ENCODE measurements at regions not wholly inside any gene's neighbourhood (a gene's known extent, or its start where the extent isn't known, plus 50 kb on each side); places are given as distances from the start of the nearest gene placed in this dataset.

GRCh38 chr17:83179374-83179773 lies 100.0 kb downstream of the METRNL start:
- RAD21 ChIA-PET (ENCODE audit: unreplicated experiment), result no interaction called here
- H4K20me1 ChIP-seq (ENCODE audit: control insufficient read depth, insufficient read depth), result no peaks in the 10 kb centered on the region
- ATAC-seq, result no peak
- FAIRE-seq, result no peak
- BruUV-seq (replicated peaks), result no TSS peak
- TF ChIP-seq EZH2 (IDR thresholded peaks at IDR 0.05; ENCODE audit: borderline replicate concordance, control insufficient read depth, low read depth, low read length) (no peak), ZNF384 (IDR thresholded peaks at IDR 0.05; ENCODE audit: borderline replicate concordance, low read depth, low read length) (no peak)
- H3K4me1 ChIP-seq (ENCODE audit: control insufficient read depth, insufficient read depth, low read length), result peaks cover 18% of the 10 kb centered on the region
- H3K79me2 ChIP-seq (ENCODE audit: control insufficient read depth, insufficient read depth, low read length), result no peaks in the 10 kb centered on the region
- H3K9me3 ChIP-seq (replicated peaks; ENCODE audit: control insufficient read depth, insufficient read depth, low read length), result no peaks in the 10 kb centered on the region
- no peak for DNase-seq (ENCODE audit: low read depth, low spot score)
- SMC1A ChIA-PET (ENCODE audit: uncharacterized antibody, unreplicated experiment), result no interaction called here
- no peaks in the 10 kb centered on the region for H3K27me3 ChIP-seq (replicated peaks in 1 of 2; ENCODE audit: control insufficient read depth in 2 of 2, insufficient read depth in 2 of 2, low read length in 1 of 2)
- H2AFZ ChIP-seq (ENCODE audit: control insufficient read depth, low read depth, low read length), result no peak overlapping the region
- no peak overlapping the region for H3K27ac ChIP-seq (ENCODE audit: control insufficient read depth, insufficient read depth)
- H3K4me2 ChIP-seq (ENCODE audit: control insufficient read depth, insufficient read depth), result no peak overlapping the region
- intact Hi-C loops (cut with micrococcal nuclease; ENCODE audit: unreplicated experiment), result no loop called here
- POLR2A ChIA-PET, result no interaction called here
- H3K36me3 ChIP-seq (ENCODE audit: control insufficient read depth in 2 of 2, insufficient read depth in 2 of 2, low read length in 1 of 2), result no peaks in the 10 kb centered on the region
- CTCF ChIA-PET, result interaction anchor here (1.3 to 2.1 kb wide), 2 partner anchors 9 to 12 kb away, joined by 4 read pairs; no protein-coding TSS in a partner anchor
- in situ Hi-C loops (cut with MboI), result no loop called here
- H3K4me3 ChIP-seq, result no peak overlapping the region
- 64% methylated on average over 12 of the region's 12 CpGs for WGBS (ENCODE audit: insufficient coverage, insufficient replicate concordance, low lambda C conversion rate, missing lambda C conversion rate)
- H3K9ac ChIP-seq (ENCODE audit: control insufficient read depth, insufficient read depth, low read length), result no peak overlapping the region

DNA sequence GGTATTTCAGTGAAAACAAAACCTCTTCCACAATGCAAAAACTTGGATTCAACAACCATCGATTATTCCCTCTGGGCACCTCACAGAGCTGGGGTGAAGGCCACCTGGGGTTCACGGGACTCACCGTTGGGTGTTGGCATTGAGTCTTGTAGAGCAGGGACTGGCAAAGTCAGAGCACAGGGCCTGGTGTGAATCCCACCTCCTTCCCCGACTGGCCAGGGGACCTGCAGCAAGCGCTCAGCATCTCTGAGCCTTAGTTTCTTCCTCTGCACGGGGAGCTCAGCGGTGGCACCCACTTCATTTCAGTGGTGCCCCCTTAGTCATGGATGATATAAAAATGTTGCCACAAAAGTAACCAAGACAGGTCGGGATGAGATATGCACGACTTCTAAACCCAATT lies 100.4 kb downstream of the METRNL start:
- in situ Hi-C loops (cut with MboI), result no loop called here
- Histone ChIP-seq H3K27ac (ENCODE audit: control insufficient read depth, insufficient read depth) (no peak overlapping the region), H3K79me2 (ENCODE audit: control insufficient read depth, insufficient read depth, low read length) (no peaks in the 10 kb centered on the region), H3K4me3 (no peak overlapping the region), H3K4me2 (ENCODE audit: control insufficient read depth, insufficient read depth) (no peak overlapping the region), H3K27me3 (replicated peaks in 1 of 2; ENCODE audit: control insufficient read depth in 2 of 2, insufficient read depth in 2 of 2, low read length in 1 of 2) (no peaks in the 10 kb centered on the region), H3K9me3 (replicated peaks; ENCODE audit: control insufficient read depth, insufficient read depth, low read length) (no peaks in the 10 kb centered on the region), H2AFZ (ENCODE audit: control insufficient read depth, low read depth, low read length) (no peak overlapping the region), H3K4me1 (ENCODE audit: control insufficient read depth, insufficient read depth, low read length) (peaks cover 13% of the 10 kb centered on the region), H3K9ac (ENCODE audit: control insufficient read depth, insufficient read depth, low read length) (no peak overlapping the region), H4K20me1 (ENCODE audit: control insufficient read depth, insufficient read depth) (no peaks in the 10 kb centered on the region), H3K36me3 (ENCODE audit: control insufficient read depth in 2 of 2, insufficient read depth in 2 of 2, low read length in 1 of 2) (no peaks in the 10 kb centered on the region)
- TF ChIP-seq MTA2 (IDR thresholded peaks at IDR 0.05; ENCODE audit: low read depth) (no peak), ZNF24 (IDR thresholded peaks at IDR 0.05) (no peak), BHLHE40 (IDR thresholded peaks at IDR 0.05; ENCODE audit: borderline replicate concordance in 1 of 2, low read depth in 2 of 2, low read length in 1 of 2) (no peak)
- ChIA-PET RAD21 (ENCODE audit: unreplicated experiment) (no interaction called here), SMC1A (ENCODE audit: uncharacterized antibody, unreplicated experiment) (no interaction called here), CTCF (interaction anchor here (1.3 to 2.1 kb wide), 2 partner anchors 9 to 13 kb away, joined by 4 read pairs; no protein-coding TSS in a partner anchor), POLR2A (no interaction called here)
- intact Hi-C loops (cut with micrococcal nuclease; ENCODE audit: unreplicated experiment), result no loop called here
- 51% methylated on average over 9 of the region's 9 CpGs for WGBS (ENCODE audit: insufficient coverage, insufficient replicate concordance, low lambda C conversion rate, missing lambda C conversion rate)
- FAIRE-seq (no peak), ATAC-seq (no peak), DNase-seq (ENCODE audit: low read depth, low spot score) (no peak)
- no TSS peak for BruUV-seq (replicated peaks)

Measured in GM12878 (cell line).